T47D (cell line): ENCODE measurements at regions not wholly inside any gene's neighbourhood (a gene's known extent, or its start where the extent isn't known, plus 50 kb on each side); places are given as distances from the start of the nearest gene placed in this dataset.
A peak's percentile ranks its signal among the peaks of the same experiment; 100 is the strongest.

Experiments used
- DNase-seq, 2 experiments: peaks; one replicate each; pipeline versions ENCODE4 v3.0.0 to v3.0.0-alpha.2; 2011 to 2012; ENCODE audit warnings: low read depth in 1 of 2, low spot score in 1 of 2
- JUND ChIP-seq: IDR thresholded peaks from 2 replicates; pipeline ENCODE4 v1.6.1; 2012; ENCODE audit warnings: low read depth
- in situ Hi-C: cut with HindIII; loops from 2 replicates; pipeline ENCODE4 v1.10.0; 2016; ENCODE audit warnings: low sequenced_read_pairs, low pct_unique_long_range_greater_than_20kb

GRCh38 chr17:72390675-72391508 lies 270.1 kb downstream of the SOX9 start:
- in situ Hi-C loops = no loop called here
- TF ChIP-seq JUND = no peak
- DNase-seq = no peak

DNA sequence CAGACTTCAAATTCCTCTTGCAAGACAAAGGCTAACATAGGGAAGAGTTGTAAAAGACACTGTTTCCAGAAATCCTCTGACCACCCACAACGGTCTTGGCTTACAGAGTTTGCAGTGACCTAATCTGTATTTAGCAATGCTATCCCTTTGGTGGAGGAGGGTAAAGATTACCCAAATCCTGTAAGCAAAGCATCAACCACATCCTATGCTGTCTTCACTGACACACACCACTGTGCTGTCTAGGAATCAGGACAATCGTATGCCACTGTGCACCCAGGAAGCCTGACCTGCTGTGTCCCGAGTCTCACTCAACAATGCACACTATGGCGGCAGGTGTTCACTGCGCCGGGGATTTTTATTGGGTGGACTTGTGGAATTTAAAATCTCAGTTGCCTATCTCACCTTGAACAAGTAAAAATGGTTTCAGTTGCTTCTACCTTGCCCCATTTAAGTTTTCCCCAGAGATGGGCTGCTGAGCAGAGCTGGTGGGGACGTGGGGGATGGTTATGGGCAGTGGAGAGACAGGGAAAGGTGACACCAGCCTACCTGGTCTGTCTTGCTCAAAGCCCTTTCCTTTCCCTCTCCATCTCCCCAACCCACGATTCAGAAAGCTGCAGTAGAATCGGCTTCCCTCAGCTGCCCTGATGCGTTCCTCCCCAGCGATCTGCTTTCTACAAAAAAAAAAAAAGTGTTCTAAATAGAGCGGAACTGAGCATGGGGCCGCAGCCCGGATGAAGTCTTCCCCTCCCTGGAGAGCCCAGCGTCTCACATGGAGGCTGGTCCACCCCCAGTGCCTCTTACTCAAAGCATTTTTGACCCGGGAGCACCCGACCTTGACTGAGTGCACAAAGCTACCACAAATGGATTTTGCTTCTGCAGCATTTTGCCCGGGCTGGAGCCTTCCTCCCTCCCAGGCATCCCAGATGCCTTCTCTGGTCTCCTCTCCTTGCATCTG lies 271.5 kb downstream of the SOX9 start:
- no peak for TF ChIP-seq JUND
- in situ Hi-C loops = no loop called here
- no peak for DNase-seq

DNA sequence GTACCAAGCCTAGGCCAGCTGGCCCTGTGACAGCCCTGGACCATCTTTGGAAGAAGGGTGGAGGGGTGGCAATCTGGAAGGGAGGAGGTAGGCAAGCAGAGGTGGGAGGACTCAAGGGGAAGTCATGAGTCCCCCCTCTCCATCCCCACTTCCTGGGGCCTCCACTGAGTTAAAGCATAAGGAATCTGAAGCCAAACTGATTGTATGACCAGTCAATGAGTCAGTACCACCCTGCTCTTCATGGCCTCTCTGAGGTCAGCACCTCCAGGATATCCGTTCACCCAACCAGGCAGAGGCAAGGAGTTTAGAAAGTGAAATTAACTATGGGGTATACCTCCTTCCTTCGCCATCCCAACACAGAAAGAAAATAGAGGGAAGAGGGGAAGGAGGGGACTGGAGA lies 272.7 kb downstream of the SOX9 start:
- in situ Hi-C loops = no loop called here
- no peak for TF ChIP-seq JUND
- no peak for DNase-seq

DNA sequence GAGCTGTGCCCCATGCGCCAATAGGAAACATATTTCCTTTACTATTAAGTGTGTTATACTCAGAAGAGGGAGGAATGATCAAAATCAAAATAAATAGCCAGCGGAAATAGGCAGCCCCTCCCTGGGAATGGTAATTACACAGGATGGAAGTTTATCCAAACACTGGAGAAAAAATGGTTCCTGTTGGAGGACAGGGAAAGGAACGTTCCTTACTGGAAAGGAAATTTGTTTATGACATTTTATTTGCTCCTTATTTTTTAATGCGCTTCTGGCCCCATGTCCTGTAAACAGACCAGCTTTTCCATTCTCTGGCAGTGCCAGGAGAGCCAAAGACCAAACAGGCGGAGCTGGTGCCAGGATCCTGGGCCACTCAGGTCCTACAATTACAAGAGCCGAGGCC lies 273.7 kb downstream of the SOX9 start:
- TF ChIP-seq JUND = no peak
- in situ Hi-C loops = no loop called here
- DNase-seq = no peak

DNA sequence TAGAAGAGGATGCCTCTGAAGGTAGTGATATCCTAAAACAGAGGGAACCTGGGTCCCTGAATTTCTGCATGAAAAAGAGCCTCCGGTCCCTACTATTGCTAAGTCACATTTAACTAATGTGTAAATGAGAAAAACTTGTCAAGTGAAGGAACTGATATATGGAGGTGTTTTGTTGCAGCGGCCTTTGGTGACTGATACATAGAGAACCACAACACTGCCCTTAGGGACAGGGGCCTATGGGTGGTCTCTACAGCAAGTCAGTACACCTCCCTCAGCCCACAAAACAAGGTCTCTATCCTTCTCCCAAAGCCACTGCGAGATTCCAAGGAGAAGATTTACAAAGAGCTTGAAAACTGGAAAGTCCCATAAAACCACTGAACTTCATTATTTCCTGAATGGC lies 275.3 kb downstream of the SOX9 start:
- in situ Hi-C loops = no loop called here
- TF ChIP-seq JUND = no peak
- DNase-seq = no peak

GRCh38 chr17:72397223-72397667 lies 276.4 kb downstream of the SOX9 start:
- TF ChIP-seq JUND = no peak
- DNase-seq = no peak
- in situ Hi-C loops = no loop called here

DNA sequence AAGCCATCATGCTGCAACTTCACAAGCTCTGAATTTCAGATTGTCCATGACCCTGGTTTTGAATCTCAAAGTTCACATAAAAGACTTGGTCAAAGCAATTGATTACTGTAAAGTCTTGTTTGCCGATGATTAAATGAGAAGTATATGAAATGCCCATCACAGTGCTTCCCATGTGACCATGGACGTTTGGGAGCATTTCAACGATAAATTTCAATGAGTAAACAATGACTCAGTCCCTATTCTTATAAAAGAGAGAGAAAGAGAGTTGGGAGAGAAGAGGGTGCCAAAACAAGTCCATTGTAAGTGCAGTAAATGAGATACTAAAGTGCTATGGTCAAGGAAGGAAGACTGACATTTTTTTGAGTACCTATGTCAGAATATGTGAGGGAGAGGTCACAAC lies 276.9 kb downstream of the SOX9 start:
- in situ Hi-C loops = no loop called here
- no peak for DNase-seq
- TF ChIP-seq JUND = no peak

- DNase-seq = no peak
- in situ Hi-C loops = no loop called here
- no peak for TF ChIP-seq JUND
Observed at GRCh38 chr17:72399023-72399607, 278.3 kb downstream of the SOX9 start.

GRCh38 chr17:72399608-72400487 lies 279.0 kb downstream of the SOX9 start:
- in situ Hi-C loops = no loop called here
- DNase-seq = peak; percentile 59 to 90
- TF ChIP-seq JUND = no peak

- DNase-seq = no peak
- in situ Hi-C loops = no loop called here
Observed at GRCh38 chr17:72400488-72400827, 279.6 kb downstream of the SOX9 start.

GRCh38 chr17:72400863-72401262 lies 280.0 kb downstream of the SOX9 start:
- DNase-seq = no peak
- no peak for TF ChIP-seq JUND
- in situ Hi-C loops = no loop called here

More at GRCh38 chr17:72400488-72400827, 279.6 kb downstream of the SOX9 start:
- no peak for TF ChIP-seq JUND
